Spleen (tissue), 11 donors: ENCODE measurements at regions not wholly inside any gene's neighbourhood (a gene's known extent, or its start where the extent isn't known, plus 50 kb on each side); places are given as distances from the start of the nearest gene placed in this dataset.

Experiments
- DNase-seq: peaks from one replicate; pipeline ENCODE4 v3.0.0-alpha.2; 2020
- H3K27ac ChIP-seq, 8 donors: fragments of 200-600 bp; sonication (generic) in 7 of 8; 1 replicate in 4 of 8; 2 replicates in 4 of 8; pipeline versions ENCODE4 v1.5.0 to v1.8.0; 2016 to 2021; ENCODE audit warnings: inconsistent platforms in 4 of 8, mild to moderate bottlenecking in 4 of 8, moderate library complexity in 1 of 8
- H3K27me3 ChIP-seq, 7 donors: fragments of 200-600 bp; sonication (generic) in 6 of 7; replicated peaks in 1 of 7; 1 replicate in 4 of 7; 2 replicates in 3 of 7; pipeline versions ENCODE4 v1.5.0 to v1.8.0; 2016 to 2021; ENCODE audit warnings: inconsistent platforms in 3 of 7, mild to moderate bottlenecking in 1 of 7
- H3K36me3 ChIP-seq, 6 donors: fragments of 200-600 bp; sonication (generic) in 5 of 6; 1 replicate in 4 of 6; 2 replicates in 2 of 6; pipeline versions ENCODE4 v1.5.0 to v1.8.0; 2016 to 2021; ENCODE audit warnings: inconsistent platforms in 2 of 6
- H3K4me1 ChIP-seq, 6 donors: fragments of 200-600 bp; sonication (generic) in 5 of 6; 1 replicate in 3 of 6; 2 replicates in 3 of 6; pipeline versions ENCODE4 v1.5.0 to v1.8.0; 2016 to 2021; ENCODE audit warnings: inconsistent platforms in 3 of 6
- H3K4me3 ChIP-seq, 8 donors: fragments of 200-600 bp; sonication (generic) in 7 of 8; 1 replicate in 4 of 8; 2 replicates in 4 of 8; pipeline versions ENCODE4 v1.5.0 to v1.8.0; 2016 to 2021; ENCODE audit warnings: inconsistent platforms in 4 of 8, mild to moderate bottlenecking in 4 of 8, moderate library complexity in 2 of 8
- H3K9me3 ChIP-seq, 8 donors: fragments of 200-600 bp; sonication (generic) in 7 of 8; 1 replicate in 4 of 8; 2 replicates in 4 of 8; pipeline versions ENCODE4 v1.5.0 to v1.8.0; 2016 to 2021; ENCODE audit warnings: inconsistent platforms in 4 of 8
- CTCF ChIP-seq, 11 experiments: fragments of 200-600 bp in 7 of 11; fragments of 450-650 bp in 4 of 11; sonication (generic) in 4 of 11; IDR thresholded peaks in 8 of 11; conservative IDR thresholded peaks in 3 of 11; 1 replicate in 7 of 11; 2 replicates in 4 of 11; pipeline versions ENCODE4 v1.4.0 to v1.8.0; 2016 to 2021; ENCODE audit warnings: antibody characterized with exemption in 11 of 11, inconsistent platforms in 4 of 11, mild to moderate bottlenecking in 1 of 11
- POLR2A ChIP-seq, 3 donors: fragments of 450-650 bp; IDR thresholded peaks; one replicate each; pipeline ENCODE4 v1.5.1; 2017; ENCODE audit warnings: antibody characterized with exemption in 3 of 3, mild to moderate bottlenecking in 1 of 3
- POLR2AphosphoS5 ChIP-seq, 3 donors: sonication (generic); formaldehyde crosslinking; IDR thresholded peaks; one replicate each; pipeline ENCODE4 v1.5.1; 2017; ENCODE audit warnings: antibody characterized with exemption in 3 of 3
- WGBS, 5 donors: extraction: QIAGEN DNeasy Blood & Tissue Kit in 3 of 5; methylation state at CpG; one replicate each; pipeline versions ENCODE4 v1.1.5 to v1.1.7; 2013 to 2018; 5-methylcytosine and 5-hydroxymethylcytosine counted together
- intact Hi-C: fragments of 100-400 bp; cut with DNase I; formaldehyde crosslinking; loops from one replicate; pipeline ENCODE4 v1.15.0; 2023; ENCODE audit warnings: low total_unique reads
- donor health status: healthy with polysubstance abuse.
- donor health status: DM: no; HTN: no; CAD: no; lungs with moderate emphysema.
- donor health status: DM: no; HTN: no; CAD: no.
- donor health status: Bipolar disorder and iron deficiency.
- donor health status: healthy.
- donor health status: DM: no; HTN: no; CAD: no.
- donor health status: DM: yes; HTN: yes; CAD: no.

- no peaks in the 10 kb centered on the region for H3K36me3 ChIP-seq
- intact Hi-C loops = no loop called here
- no peak overlapping the region for H3K27ac ChIP-seq
- H3K27me3 ChIP-seq = no peaks in the 10 kb centered on the region
- no peak for DNase-seq
- H3K4me1 ChIP-seq = peaks cover 20 to 66% (median 48%) of the 10 kb centered on the region in 6 donors
- H3K9me3 ChIP-seq = no peaks in the 10 kb centered on the region
- no peak overlapping the region for H3K4me3 ChIP-seq
- TF ChIP-seq POLR2A (IDR thresholded peaks at IDR 0.05) (no peak), CTCF (IDR thresholded peaks at IDR 0.05 in 8 of 11, conservative IDR thresholded peaks at IDR 0.05 in 3 of 11) (no peak), POLR2AphosphoS5 (IDR thresholded peaks at IDR 0.05) (no peak)
These were observed 110.9 kb upstream of the BMP2K start for GRCh38 chr4:78665216-78665770.

GRCh38 chr4:78666830-78667258, 109.3 kb upstream of the BMP2K start:
- no peak overlapping the region for H3K4me3 ChIP-seq
- H3K4me1 ChIP-seq = peaks cover 19 to 70% (median 48%) of the 10 kb centered on the region in 6 donors
- H3K9me3 ChIP-seq = no peaks in the 10 kb centered on the region
- H3K27ac ChIP-seq = peak overlapping the region in 7 of 8 donors; percentile 25 to 77 (median 65)
- no peaks in the 10 kb centered on the region for H3K36me3 ChIP-seq
- intact Hi-C loops = no loop called here
- no peak for TF ChIP-seq POLR2A (IDR thresholded peaks at IDR 0.05)
- TF ChIP-seq POLR2AphosphoS5 (IDR thresholded peaks at IDR 0.05) = no peak
- TF ChIP-seq CTCF (IDR thresholded peaks at IDR 0.05 in 8 of 11, conservative IDR thresholded peaks at IDR 0.05 in 3 of 11) = no peak
- no peaks in the 10 kb centered on the region for H3K27me3 ChIP-seq
- DNase-seq = no peak
- 22 to 59% (median 42%) methylated on average over 3 of the region's 3 CpGs for WGBS, 5 donors

GRCh38 chr4:78667325-78667724, 108.8 kb upstream of the BMP2K start:
- H3K4me3 ChIP-seq = no peak overlapping the region
- peaks cover 20 to 70% (median 45%) of the 10 kb centered on the region in 6 donors for H3K4me1 ChIP-seq

GRCh38 chr4:78667764-78668163, 108.4 kb upstream of the BMP2K start:
- no peaks in the 10 kb centered on the region for H3K9me3 ChIP-seq
- H3K4me3 ChIP-seq = no peak overlapping the region
- peaks cover 20 to 70% (median 46%) of the 10 kb centered on the region in 6 donors for H3K4me1 ChIP-seq
- WGBS, 5 donors = 25 to 45% (median 30%) methylated on average over 2 of the region's 2 CpGs
- intact Hi-C loops = no loop called here
- TF ChIP-seq POLR2A (IDR thresholded peaks at IDR 0.05) (no peak), CTCF (IDR thresholded peaks at IDR 0.05 in 8 of 11, conservative IDR thresholded peaks at IDR 0.05 in 3 of 11) (no peak), POLR2AphosphoS5 (IDR thresholded peaks at IDR 0.05) (no peak)
- no peaks in the 10 kb centered on the region for H3K36me3 ChIP-seq
- H3K27ac ChIP-seq = peak overlapping the region; percentile 11 to 77 (median 58)
- no peak for DNase-seq
- no peaks in the 10 kb centered on the region for H3K27me3 ChIP-seq

More at GRCh38 chr4:78667325-78667724, 108.8 kb upstream of the BMP2K start:
- H3K27ac ChIP-seq = peak overlapping the region; percentile 11 to 77 (median 58)
- DNase-seq = no peak
- no peak for TF ChIP-seq POLR2AphosphoS5 (IDR thresholded peaks at IDR 0.05)
- TF ChIP-seq POLR2A (IDR thresholded peaks at IDR 0.05) = no peak
- no peak for TF ChIP-seq CTCF (IDR thresholded peaks at IDR 0.05 in 8 of 11, conservative IDR thresholded peaks at IDR 0.05 in 3 of 11)
- intact Hi-C loops = no loop called here
- no peaks in the 10 kb centered on the region for H3K9me3 ChIP-seq
- no peaks in the 10 kb centered on the region for H3K36me3 ChIP-seq
- H3K27me3 ChIP-seq = no peaks in the 10 kb centered on the region
- 50 to 68% (median 58%) methylated on average over 3 of the region's 3 CpGs for WGBS, 5 donors
